LNCaP clone FGC (cell line): ENCODE measurements at regions not wholly inside any gene's neighbourhood (a gene's known extent, or its start where the extent isn't known, plus 50 kb on each side); places are given as distances from the start of the nearest gene placed in this dataset.
"Not testable (repeated sequence)": the region's sequence is repeated elsewhere in the genome, so short reads cannot be mapped to it uniquely, and the experiment has no call there.

Experiments
- DNase-seq: peaks from one replicate; pipeline ENCODE4 v3.0.0-alpha.2; 2011; ENCODE audit warnings: low read depth
- H3K4me3 ChIP-seq: 2 replicates; pipeline ENCODE4 v1.5.1; 2011; ENCODE audit warnings: mild to moderate bottlenecking, low read depth, low read length, control low read depth
- CTCF ChIP-seq: IDR thresholded peaks from 2 replicates; pipeline ENCODE4 v1.5.1; 2012; ENCODE audit warnings: mild to moderate bottlenecking; ENCODE audit not compliant: control insufficient read depth, insufficient read depth; ENCODE audit errors: extremely low read depth

- not testable (repeated sequence) for DNase-seq, H3K4me3 ChIP-seq
Observed at GRCh38 chr14:34381304-34381703, 80.7 kb downstream of the SPTSSA start.

GRCh38 chr14:34380471-34380845 lies 81.6 kb downstream of the SPTSSA start:
- TF ChIP-seq CTCF: no peak
- no peak overlapping the region for H3K4me3 ChIP-seq

GRCh38 chr14:34379816-34380470 lies 82.1 kb downstream of the SPTSSA start:
- no peak overlapping the region for H3K4me3 ChIP-seq
- no peak for TF ChIP-seq CTCF
- DNase-seq: no peak

More at GRCh38 chr14:34380471-34380845, 81.6 kb downstream of the SPTSSA start:
- no peak for DNase-seq

GRCh38 chr14:34376649-34377267 lies 85.3 kb downstream of the SPTSSA start:
- TF ChIP-seq CTCF: no peak
- no peak for DNase-seq
- H3K4me3 ChIP-seq: no peak overlapping the region

- no peak overlapping the region for H3K4me3 ChIP-seq
- DNase-seq: peak; percentile 21
- TF ChIP-seq CTCF: no peak
Observed at GRCh38 chr14:34374998-34375740, 86.9 kb downstream of the SPTSSA start.

- TF ChIP-seq CTCF: no peak
- no peak overlapping the region for H3K4me3 ChIP-seq
- DNase-seq: no peak
Observed at GRCh38 chr14:34373191-34373590, 88.8 kb downstream of the SPTSSA start.

GRCh38 chr14:34372786-34373185 lies 89.3 kb downstream of the SPTSSA start:
- no peak for TF ChIP-seq CTCF
- no peak for DNase-seq

More at GRCh38 chr14:34372786-34373185, 89.3 kb downstream of the SPTSSA start:
- no peak overlapping the region for H3K4me3 ChIP-seq
